ENCODE measurements at regions not wholly inside any gene's neighbourhood (a gene's known extent, or its start where the extent isn't known, plus 50 kb on each side); places are given as distances from the start of the nearest gene placed in this dataset.

DNA sequence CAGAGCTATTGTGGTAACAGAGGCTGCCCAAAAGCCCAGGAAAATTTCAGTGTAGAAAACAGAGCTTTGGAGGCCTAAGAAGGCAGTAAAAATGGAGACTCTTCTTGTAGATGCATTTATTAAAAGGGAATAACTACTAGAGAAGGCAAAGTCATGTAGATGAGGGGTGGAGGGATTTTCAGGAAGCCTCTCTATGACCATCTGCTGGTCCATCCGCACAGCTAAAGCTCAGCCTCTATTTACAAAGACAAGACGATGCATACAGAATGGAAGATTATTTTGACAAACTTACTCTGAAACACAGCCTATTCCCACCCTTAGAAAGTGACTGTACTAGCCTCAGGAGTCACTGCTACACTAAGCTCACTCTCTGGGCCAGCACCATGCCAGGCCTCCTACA is 71.4 kb downstream of the GLRX5 start:
- TF ChIP-seq, protein P1, sequence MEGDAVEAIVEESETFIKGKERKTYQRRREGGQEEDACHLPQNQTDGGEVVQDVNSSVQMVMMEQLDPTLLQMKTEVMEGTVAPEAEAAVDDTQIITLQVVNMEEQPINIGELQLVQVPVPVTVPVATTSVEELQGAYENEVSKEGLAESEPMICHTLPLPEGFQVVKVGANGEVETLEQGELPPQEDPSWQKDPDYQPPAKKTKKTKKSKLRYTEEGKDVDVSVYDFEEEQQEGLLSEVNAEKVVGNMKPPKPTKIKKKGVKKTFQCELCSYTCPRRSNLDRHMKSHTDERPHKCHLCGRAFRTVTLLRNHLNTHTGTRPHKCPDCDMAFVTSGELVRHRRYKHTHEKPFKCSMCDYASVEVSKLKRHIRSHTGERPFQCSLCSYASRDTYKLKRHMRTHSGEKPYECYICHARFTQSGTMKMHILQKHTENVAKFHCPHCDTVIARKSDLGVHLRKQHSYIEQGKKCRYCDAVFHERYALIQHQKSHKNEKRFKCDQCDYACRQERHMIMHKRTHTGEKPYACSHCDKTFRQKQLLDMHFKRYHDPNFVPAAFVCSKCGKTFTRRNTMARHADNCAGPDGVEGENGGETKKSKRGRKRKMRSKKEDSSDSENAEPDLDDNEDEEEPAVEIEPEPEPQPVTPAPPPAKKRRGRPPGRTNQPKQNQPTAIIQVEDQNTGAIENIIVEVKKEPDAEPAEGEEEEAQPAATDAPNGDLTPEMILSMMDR (IDR thresholded peaks at IDR 0.05 in 8 of 11, conservative IDR thresholded peaks at IDR 0.05 in 3 of 11) = no peak
- no peak for TF ChIP-seq POLR2AphosphoS5 (IDR thresholded peaks at IDR 0.05)
